T-cell (primary cell): ENCODE measurements at regions not wholly inside any gene's neighbourhood (a gene's known extent, or its start where the extent isn't known, plus 50 kb on each side); places are given as distances from the start of the nearest gene placed in this dataset.

ENCODE experiments used
- ATAC-seq, 4 experiments: fragments of 200-7000 bp in 3 of 4; fragments of 150-1000 bp in 1 of 4; cut with Tn5 transposase; replicated peaks in 1 of 4; 1 replicate in 3 of 4; 2 replicates in 1 of 4; pipeline ENCODE4 v1.10.0; 2021; ENCODE audit warnings: moderate library complexity in 3 of 4, mild to moderate bottlenecking in 2 of 4, moderate number of reproducible peaks in 1 of 4
- CTCF ChIA-PET, 2 donors: fragments of 300-600 bp; sonication (Branson Sonifier 250); formaldehyde crosslinking; loops; one replicate each; lab custom pipeline; 2022; ENCODE audit warnings: antibody characterized with exemption in 2 of 2; lab: Charles Lee
- POLR2A ChIA-PET, 2 donors: fragments of 300-600 bp; sonication (Branson Sonifier 250); formaldehyde crosslinking; loops; one replicate each; lab custom pipeline; 2022; ENCODE audit warnings: antibody characterized with exemption in 2 of 2; lab: Charles Lee
- DNase-seq, 35 experiments: peaks; one replicate each; pipeline versions ENCODE4 v3.0.0 to v3.0.0-alpha.2; 2013 to 2023
- H3K27ac ChIP-seq: one replicate; pipeline ENCODE4 v1.5.1; 2013; ENCODE audit warnings: low read length
- H3K27me3 ChIP-seq, 2 experiments: replicated peaks in 1 of 2; 1 replicate in 1 of 2; 2 replicates in 1 of 2; pipeline versions ENCODE4 v1.6.1 to v1.7.0; 2013; ENCODE audit warnings: low read length in 1 of 2, mixed read lengths in 1 of 2; ENCODE audit not compliant: control insufficient read depth in 2 of 2, insufficient read depth in 2 of 2; ENCODE audit errors: extremely low read depth in 1 of 2
- H3K36me3 ChIP-seq, 2 donors: 1 replicate in 1 of 2; 2 replicates in 1 of 2; pipeline versions ENCODE4 v1.6.1 to v1.7.0; 2013; ENCODE audit warnings: low read length in 1 of 2; ENCODE audit not compliant: control insufficient read depth in 2 of 2, insufficient read depth in 1 of 2; ENCODE audit errors: extremely low read depth in 1 of 2
- H3K4me1 ChIP-seq, 2 experiments: 1 replicate in 1 of 2; 2 replicates in 1 of 2; pipeline versions ENCODE4 v1.6.1 to v1.7.0; 2013; ENCODE audit warnings: low read length in 2 of 2, mixed read lengths in 1 of 2; ENCODE audit not compliant: insufficient read depth in 2 of 2, control insufficient read depth in 1 of 2; ENCODE audit errors: extremely low read depth in 1 of 2
- H3K4me3 ChIP-seq, 2 donors: 1 replicate in 1 of 2; 2 replicates in 1 of 2; pipeline versions ENCODE4 v1.5.1 to v1.7.0; 2013; ENCODE audit warnings: mild to moderate bottlenecking in 2 of 2, low read length in 1 of 2, moderate library complexity in 1 of 2; ENCODE audit not compliant: control insufficient read depth in 1 of 2; ENCODE audit errors: extremely low read depth in 1 of 2
- H3K9me3 ChIP-seq: 2 replicates; pipeline ENCODE4 v1.7.0; 2013
- H3K27ac Mint-ChIP-seq, 2 donors: one replicate each; pipeline ENCODE4 v1.8.0; 2020 to 2021; ENCODE audit warnings: mild to moderate bottlenecking in 2 of 2, mixed read lengths in 2 of 2
- H3K27me3 Mint-ChIP-seq, 2 donors: one replicate each; pipeline ENCODE4 v1.8.0; 2021 to 2022; ENCODE audit warnings: mixed read lengths in 2 of 2
- H3K36me3 Mint-ChIP-seq: one replicate; pipeline ENCODE4 v1.8.0; 2021; ENCODE audit warnings: mixed read lengths
- H3K4me1 Mint-ChIP-seq, 3 donors: one replicate each; pipeline ENCODE4 v1.8.0; 2020 to 2022; ENCODE audit warnings: mixed read lengths in 3 of 3, mild to moderate bottlenecking in 1 of 3
- H3K4me3 Mint-ChIP-seq, 3 donors: one replicate each; pipeline ENCODE4 v1.8.0; 2020 to 2022; ENCODE audit warnings: mild to moderate bottlenecking in 3 of 3, mixed read lengths in 3 of 3, moderate library complexity in 3 of 3
- H3K9me3 Mint-ChIP-seq, 3 donors: one replicate each; pipeline ENCODE4 v1.8.0; 2020 to 2022; ENCODE audit warnings: mixed read lengths in 3 of 3
- WGBS: methylation state at CpG from one replicate; pipeline ENCODE4 v1.1.5; 2013; ENCODE audit warnings: missing lambda C conversion rate; ENCODE audit not compliant: insufficient coverage; 5-methylcytosine and 5-hydroxymethylcytosine counted together

- POLR2A ChIA-PET = no interaction called here
- no peak for ATAC-seq
- DNase-seq = no peak
- Mint-ChIP-seq H3K4me1 (no peaks in the 10 kb centered on the region), H3K27me3 (no peaks in the 10 kb centered on the region), H3K36me3 (no peaks in the 10 kb centered on the region), H3K4me3 (no peak overlapping the region), H3K9me3 (peaks cover 6 to 14% (median 7%) of the 10 kb centered on the region in 3 donors), H3K27ac (no peak overlapping the region)
- no peaks in the 10 kb centered on the region for H3K36me3 ChIP-seq
- CTCF ChIA-PET = no interaction called here
- no peaks in the 10 kb centered on the region for H3K4me1 ChIP-seq
- no peaks in the 10 kb centered on the region for H3K9me3 ChIP-seq
- no peak overlapping the region for H3K27ac ChIP-seq
- H3K4me3 ChIP-seq = no peak overlapping the region
- no peaks in the 10 kb centered on the region for H3K27me3 ChIP-seq
These were observed 1478.6 kb upstream of the ACVR2A start for GRCh38 chr2:146366276-146366675.

- DNase-seq = no peak
- Mint-ChIP-seq H3K27me3 (no peaks in the 10 kb centered on the region), H3K4me3 (no peak overlapping the region), H3K9me3 (peaks cover 0 to 7% (median 3%) of the 10 kb centered on the region in 3 donors), H3K27ac (no peak overlapping the region), H3K4me1 (no peaks in the 10 kb centered on the region), H3K36me3 (no peaks in the 10 kb centered on the region)
- POLR2A ChIA-PET = no interaction called here
- no CpG with 5 or more reads among the region's 1 CpG for WGBS
- Histone ChIP-seq H3K27me3 (no peaks in the 10 kb centered on the region), H3K4me3 (no peak overlapping the region), H3K36me3 (no peaks in the 10 kb centered on the region), H3K27ac (no peak overlapping the region), H3K4me1 (no peaks in the 10 kb centered on the region), H3K9me3 (no peaks in the 10 kb centered on the region)
- CTCF ChIA-PET = interaction anchor here in 1 of 2 donors (0.6 kb wide), 1 partner anchor 11 kb away, joined by 3 read pairs; no protein-coding TSS in a partner anchor
- ATAC-seq = no peak
These were observed 1479.8 kb upstream of the ACVR2A start for GRCh38 chr2:146365041-146365440.

GRCh38 chr2:146363731-146364130, 1481.1 kb upstream of the ACVR2A start:
- Mint-ChIP-seq H3K9me3 (peaks cover 0 to 4% (median 2%) of the 10 kb centered on the region in 3 donors), H3K36me3 (no peaks in the 10 kb centered on the region), H3K4me3 (no peak overlapping the region), H3K4me1 (no peaks in the 10 kb centered on the region), H3K27ac (no peak overlapping the region), H3K27me3 (no peaks in the 10 kb centered on the region)
- no peaks in the 10 kb centered on the region for H3K9me3 ChIP-seq
- H3K4me1 ChIP-seq = no peaks in the 10 kb centered on the region
- DNase-seq (no peak), ATAC-seq (no peak)
- no peaks in the 10 kb centered on the region for H3K27me3 ChIP-seq
- CTCF ChIA-PET = no interaction called here
- no peak overlapping the region for H3K4me3 ChIP-seq
- H3K27ac ChIP-seq = no peak overlapping the region
- no CpG with 5 or more reads among the region's 1 CpG for WGBS
- H3K36me3 ChIP-seq = no peaks in the 10 kb centered on the region
- POLR2A ChIA-PET = no interaction called here

- Histone ChIP-seq H3K27me3 (no peaks in the 10 kb centered on the region), H3K36me3 (no peaks in the 10 kb centered on the region), H3K4me1 (no peaks in the 10 kb centered on the region), H3K27ac (no peak overlapping the region), H3K9me3 (no peaks in the 10 kb centered on the region), H3K4me3 (no peak overlapping the region)
- no peak overlapping the region for H3K4me3 Mint-ChIP-seq
- ATAC-seq (no peak), DNase-seq (no peak)
- H3K4me1 Mint-ChIP-seq = no peaks in the 10 kb centered on the region
- H3K27me3 Mint-ChIP-seq = no peaks in the 10 kb centered on the region
- no peaks in the 10 kb centered on the region for H3K36me3 Mint-ChIP-seq
- no peak overlapping the region for H3K27ac Mint-ChIP-seq
- ChIA-PET CTCF (no interaction called here), POLR2A (no interaction called here)
- peaks cover 0 to 7% (median 0%) of the 10 kb centered on the region in 3 donors for H3K9me3 Mint-ChIP-seq
These were observed 1493.1 kb upstream of the ACVR2A start for GRCh38 chr2:146351689-146352088.

GRCh38 chr2:146349334-146349733, 1495.5 kb upstream of the ACVR2A start:
- DNase-seq (no peak), ATAC-seq (no peak)
- no peaks in the 10 kb centered on the region for H3K36me3 ChIP-seq
- Mint-ChIP-seq H3K27me3 (no peaks in the 10 kb centered on the region), H3K4me3 (no peak overlapping the region), H3K9me3 (peaks cover 0 to 3% (median 0%) of the 10 kb centered on the region in 3 donors), H3K27ac (no peak overlapping the region), H3K36me3 (no peaks in the 10 kb centered on the region), H3K4me1 (no peaks in the 10 kb centered on the region)
- POLR2A ChIA-PET = no interaction called here
- H3K27ac ChIP-seq = no peak overlapping the region
- H3K9me3 ChIP-seq = no peaks in the 10 kb centered on the region
- no peaks in the 10 kb centered on the region for H3K4me1 ChIP-seq
- no peaks in the 10 kb centered on the region for H3K27me3 ChIP-seq
- CTCF ChIA-PET = interaction anchor here in 1 of 2 donors (0.5 kb wide), 1 partner anchor 1622 kb away, joined by 3 read pairs; no protein-coding TSS in a partner anchor
- no peak overlapping the region for H3K4me3 ChIP-seq
- WGBS = no CpG with 5 or more reads among the region's 3 CpGs

GRCh38 chr2:146324951-146325350, 1519.9 kb upstream of the ACVR2A start:
- CTCF ChIA-PET = no interaction called here
- Histone ChIP-seq H3K27me3 (no peaks in the 10 kb centered on the region), H3K36me3 (no peaks in the 10 kb centered on the region), H3K27ac (no peak overlapping the region), H3K9me3 (no peaks in the 10 kb centered on the region), H3K4me1 (no peaks in the 10 kb centered on the region), H3K4me3 (no peak overlapping the region)
- Mint-ChIP-seq H3K9me3 (peaks cover 0 to 4% (median 0%) of the 10 kb centered on the region in 3 donors), H3K36me3 (no peaks in the 10 kb centered on the region), H3K4me1 (no peaks in the 10 kb centered on the region), H3K4me3 (no peak overlapping the region), H3K27ac (no peak overlapping the region), H3K27me3 (no peaks in the 10 kb centered on the region)
- DNase-seq (no peak), ATAC-seq (no peak)
- 94% methylated on average over 2 of the region's 2 CpGs for WGBS
- POLR2A ChIA-PET = interaction anchor here in 1 of 2 donors (0.7 kb wide), 1 partner anchor 132 kb away, joined by 3 read pairs; no protein-coding TSS in a partner anchor

GRCh38 chr2:146323564-146323963, 1521.3 kb upstream of the ACVR2A start:
- DNase-seq (no peak), ATAC-seq (no peak)
- Histone ChIP-seq H3K27me3 (no peaks in the 10 kb centered on the region), H3K36me3 (no peaks in the 10 kb centered on the region), H3K4me1 (no peaks in the 10 kb centered on the region), H3K4me3 (no peak overlapping the region), H3K27ac (no peak overlapping the region), H3K9me3 (no peaks in the 10 kb centered on the region)
- Mint-ChIP-seq H3K36me3 (no peaks in the 10 kb centered on the region), H3K4me1 (no peaks in the 10 kb centered on the region), H3K9me3 (peaks cover 0 to 4% (median 0%) of the 10 kb centered on the region in 3 donors), H3K4me3 (no peak overlapping the region), H3K27ac (no peak overlapping the region), H3K27me3 (no peaks in the 10 kb centered on the region)
- WGBS = no CpG with 5 or more reads among the region's 2 CpGs
- ChIA-PET CTCF (no interaction called here), POLR2A (no interaction called here)
